HG03460 (cell line): ENCODE measurements at regions not wholly inside any gene's neighbourhood (a gene's known extent, or its start where the extent isn't known, plus 50 kb on each side); places are given as distances from the start of the nearest gene placed in this dataset.
"Not testable (repeated sequence)": the region's sequence is repeated elsewhere in the genome, so short reads cannot be mapped to it uniquely, and the experiment has no call there.

Experiments
- ATAC-seq: cut with Tn5 transposase; IDR thresholded peaks from one replicate; pipeline ENCODE4 v1.9.1; 2021; ENCODE audit not compliant: unreplicated experiment

DNA sequence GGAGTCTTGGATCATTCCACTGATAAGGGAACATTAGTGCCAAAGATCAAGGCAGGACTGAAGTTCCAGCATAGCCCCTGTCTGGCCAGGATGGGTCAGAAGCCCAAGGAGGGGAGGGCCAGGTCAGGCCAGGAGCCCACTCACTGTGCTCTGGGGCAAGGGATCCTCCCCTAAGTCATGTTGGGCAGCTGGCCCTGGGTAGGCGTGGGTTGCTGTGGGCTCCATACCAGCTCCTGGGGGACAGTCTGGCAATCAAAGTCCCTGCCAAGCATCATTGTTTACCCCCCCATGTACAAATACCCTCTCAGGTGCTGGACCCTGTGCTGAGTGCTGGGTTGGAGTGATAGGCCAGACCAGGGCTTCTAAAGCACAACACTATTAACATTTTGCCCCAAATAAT lies 130.5 kb downstream of the IRX5 start:
- ATAC-seq = no peak

DNA sequence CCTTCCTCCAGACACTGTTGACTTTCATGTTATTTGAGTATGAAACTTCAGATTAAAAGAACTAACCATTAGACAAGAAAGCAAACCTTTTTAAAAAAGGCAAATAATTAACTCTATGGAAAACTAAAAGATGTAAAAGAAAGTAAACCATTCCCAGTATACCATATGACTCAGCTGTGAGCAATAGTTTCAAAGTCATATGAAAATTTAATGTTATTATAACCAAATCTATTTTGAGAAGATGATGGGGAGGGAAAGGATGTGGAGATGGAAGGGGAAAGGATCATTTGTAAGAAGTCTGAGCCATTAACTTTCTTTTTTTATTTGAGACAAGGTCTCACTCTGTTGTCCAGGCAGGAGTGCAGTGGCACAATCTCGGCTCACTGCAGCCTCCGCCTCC lies 131.8 kb downstream of the IRX5 start:
- ATAC-seq = no peak

GRCh38 chr16:55072976-55073375 lies 142.3 kb downstream of the IRX5 start:
- ATAC-seq = no peak

DNA sequence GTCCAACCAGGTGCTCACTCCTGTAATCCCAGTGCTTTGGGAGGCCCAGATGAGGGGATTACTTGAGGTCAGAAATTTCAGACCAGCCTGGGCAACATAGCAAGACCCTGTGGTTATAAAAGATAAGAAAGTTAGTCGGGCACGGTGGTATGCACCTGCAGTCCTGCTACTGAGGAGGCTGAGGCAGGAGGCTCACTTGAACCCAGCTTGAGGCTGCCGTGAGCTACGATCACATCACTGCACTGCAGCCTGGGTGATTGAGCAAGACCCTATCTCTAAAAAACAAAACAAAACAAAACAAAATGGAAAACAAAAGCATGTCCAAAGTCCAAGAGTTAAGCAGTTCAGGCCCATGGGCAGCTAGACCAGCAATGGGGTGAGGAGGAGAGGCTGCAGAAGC lies 143.2 kb downstream of the IRX5 start:
- ATAC-seq = no peak

- not testable (repeated sequence) for ATAC-seq
These were observed 144.5 kb downstream of the IRX5 start for GRCh38 chr16:55075208-55075607.

DNA sequence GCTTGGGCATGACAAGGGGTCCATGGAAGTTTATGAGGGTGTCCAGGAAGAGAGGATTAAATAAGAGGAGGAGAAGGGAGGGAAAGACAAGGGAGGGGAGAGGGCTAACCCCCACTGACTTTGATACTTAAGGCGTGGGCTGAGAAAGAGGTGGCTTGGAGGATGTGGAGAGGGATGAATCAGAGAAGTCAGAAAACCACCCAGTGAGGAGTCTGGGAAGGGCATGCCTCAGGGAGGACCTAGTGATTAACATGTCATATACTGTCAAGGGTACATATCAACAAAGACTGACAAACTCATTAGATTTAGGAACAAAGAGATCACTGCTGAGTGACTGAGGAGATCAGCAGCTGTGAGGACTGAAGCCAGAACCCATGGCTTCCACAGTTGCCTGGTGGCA lies 145.4 kb downstream of the IRX5 start:
- ATAC-seq = no peak

- ATAC-seq = no peak
These were observed 146.6 kb downstream of the IRX5 start for GRCh38 chr16:55077266-55077665.

GRCh38 chr16:55078153-55078552 lies 147.5 kb downstream of the IRX5 start:
- ATAC-seq = no peak

DNA sequence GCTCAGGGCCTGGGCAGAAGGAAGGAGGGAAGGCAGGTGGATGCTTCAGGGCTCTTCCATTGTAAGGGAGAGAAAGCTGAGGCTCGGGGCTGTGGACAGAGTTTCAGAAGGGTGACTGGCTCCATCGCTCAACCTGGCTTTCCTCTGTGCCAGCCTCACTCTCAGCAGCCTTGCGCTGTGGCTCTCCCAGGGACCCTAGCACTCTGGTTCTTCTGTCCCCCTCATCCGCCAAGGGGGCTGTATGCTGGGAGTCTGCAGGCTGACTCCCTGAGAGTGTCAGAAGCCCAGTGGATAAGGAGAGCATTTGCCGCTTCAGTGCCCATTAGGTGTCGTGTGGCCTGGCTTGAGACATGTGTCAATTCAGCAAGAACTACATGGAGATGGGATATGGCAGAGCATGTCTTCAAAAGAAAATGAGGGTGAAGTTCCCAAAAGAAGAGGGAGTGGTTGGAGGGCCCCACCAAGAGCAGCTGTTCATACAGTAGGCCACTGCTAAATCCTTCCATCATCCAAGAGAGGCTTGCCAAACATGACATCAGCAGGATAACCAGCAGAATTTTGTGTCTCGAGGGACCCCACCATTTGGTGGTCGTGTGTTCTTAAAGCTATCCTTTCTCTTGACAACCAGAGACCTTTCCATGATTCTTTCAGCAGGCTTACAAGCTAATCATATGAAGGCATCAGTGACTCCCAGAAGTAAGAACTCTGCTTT lies 148.2 kb downstream of the IRX5 start:
- ATAC-seq = no peak

GRCh38 chr16:55081622-55082590 lies 151.2 kb downstream of the IRX5 start:
- ATAC-seq = no peak

GRCh38 chr16:55082591-55082976 lies 151.9 kb downstream of the IRX5 start:
- ATAC-seq = no peak

GRCh38 chr16:55083052-55083451 lies 152.4 kb downstream of the IRX5 start:
- no peak for ATAC-seq

DNA sequence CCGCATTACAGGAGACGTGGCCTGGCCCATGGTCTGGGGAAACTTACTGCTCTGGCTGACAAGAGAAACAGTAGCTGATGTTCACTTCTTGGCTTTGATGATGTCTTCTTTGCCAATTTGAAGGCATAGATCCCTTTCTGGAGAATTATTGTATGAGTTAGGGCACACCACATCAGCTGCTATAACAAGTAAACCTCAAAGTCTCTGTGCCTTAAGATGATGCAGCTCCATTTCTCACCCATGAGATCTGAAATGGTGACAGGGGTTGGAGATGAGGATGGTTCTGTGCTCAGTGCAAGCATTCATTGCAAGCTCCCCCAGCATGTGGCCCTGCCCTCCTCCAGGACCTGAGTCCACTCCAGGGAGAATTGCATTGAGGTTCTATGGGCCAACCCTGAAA lies 157.4 kb downstream of the IRX5 start:
- no peak for ATAC-seq

DNA sequence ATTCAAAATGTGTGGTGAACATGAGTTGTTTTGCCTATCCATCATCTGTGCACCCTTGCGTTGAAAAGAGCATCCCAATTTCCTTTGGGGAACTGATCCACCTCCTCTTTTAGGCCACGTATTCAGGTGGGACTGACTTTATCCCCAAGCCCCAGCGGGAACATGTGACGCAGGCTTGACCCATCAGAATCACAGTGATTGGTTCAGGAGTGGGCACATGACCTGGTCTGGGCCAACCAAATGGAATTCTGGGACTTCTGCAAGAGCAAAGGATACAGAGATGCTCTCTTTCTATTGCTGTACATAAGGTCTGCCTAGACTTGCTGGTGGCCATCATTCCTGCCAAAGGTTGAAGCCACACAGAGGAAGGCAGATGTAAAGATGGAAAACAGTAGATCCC lies 158.9 kb downstream of the IRX5 start:
- ATAC-seq = no peak

GRCh38 chr16:55091213-55091870 lies 160.7 kb downstream of the IRX5 start:
- ATAC-seq = no peak

- ATAC-seq = no peak
These were observed 161.2 kb downstream of the IRX5 start for GRCh38 chr16:55091871-55092230.

- no peak for ATAC-seq
These were observed 169.4 kb downstream of the IRX5 start for GRCh38 chr16:55100100-55100499.

DNA sequence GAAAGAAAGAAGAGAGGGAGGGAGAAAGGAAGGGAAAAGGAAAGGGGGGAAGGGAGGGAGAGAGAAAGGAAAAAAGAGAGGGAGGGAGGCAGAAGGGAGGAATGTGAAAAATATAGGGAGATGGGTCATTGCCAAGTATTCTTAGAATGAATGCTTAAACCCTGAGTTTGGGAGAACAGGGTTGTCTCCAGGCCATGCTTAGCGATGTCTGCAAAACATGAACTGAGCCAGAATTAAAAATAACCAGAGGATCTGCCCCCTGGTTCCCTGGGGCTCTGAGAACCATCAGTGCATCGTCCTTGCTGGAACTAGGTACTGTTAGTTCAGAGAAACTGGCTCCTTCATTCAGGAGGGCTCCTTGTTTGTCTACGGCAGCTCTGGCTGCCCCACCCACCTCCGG lies 170.4 kb downstream of the IRX5 start:
- no peak for ATAC-seq

DNA sequence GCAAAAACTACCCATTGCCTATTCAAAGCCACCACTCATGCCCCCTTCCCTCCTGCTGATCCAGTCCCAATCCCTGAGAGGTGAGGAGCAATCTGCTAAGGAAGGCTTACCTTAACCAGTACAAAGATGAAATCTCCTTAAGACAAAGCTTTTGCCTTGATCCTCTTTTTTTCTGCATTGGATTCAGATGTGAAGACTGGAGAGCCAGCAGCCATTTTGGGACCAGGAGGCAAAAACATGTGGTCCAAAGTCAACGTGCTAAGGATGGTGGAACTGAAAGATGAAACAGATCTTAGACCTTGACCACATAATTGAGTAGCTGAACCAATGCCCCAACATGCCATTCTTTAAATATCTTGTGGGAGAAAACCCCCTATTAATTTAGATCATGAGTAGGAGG lies 171.4 kb downstream of the IRX5 start:
- no peak for ATAC-seq

- no peak for ATAC-seq
These were observed 171.9 kb downstream of the IRX5 start for GRCh38 chr16:55102531-55102930.

DNA sequence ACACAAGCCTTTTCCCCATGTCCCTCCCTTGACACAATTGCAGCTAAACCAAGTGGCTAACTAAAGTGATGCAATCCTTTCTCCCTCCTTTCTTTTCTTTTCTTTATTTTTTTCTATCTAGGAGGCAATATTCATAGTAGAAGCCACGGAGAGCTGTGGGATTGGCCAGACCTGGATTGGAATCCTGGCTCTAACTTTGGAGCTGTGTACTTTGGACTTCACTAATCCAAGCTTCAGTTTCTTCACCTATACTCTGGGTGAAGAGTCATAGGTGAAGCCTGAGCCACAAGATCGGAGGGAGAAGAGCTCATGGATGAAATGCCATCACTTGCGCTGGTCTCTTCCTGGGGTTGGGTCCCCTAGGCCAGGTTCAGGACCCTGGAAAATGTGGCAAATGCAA lies 177.2 kb downstream of the IRX5 start:
- ATAC-seq = no peak

GRCh38 chr16:55113210-55113609 lies 182.5 kb downstream of the IRX5 start:
- ATAC-seq = no peak
